ENCODE measurements at regions not wholly inside any gene's neighbourhood (a gene's known extent, or its start where the extent isn't known, plus 50 kb on each side); places are given as distances from the start of the nearest gene placed in this dataset.

GRCh38 chr2:6358985-6359384, 506.7 kb downstream of the CMPK2 start:
- no peaks in the 10 kb centered on the region for H3K4me1 ChIP-seq (ENCODE audit: insufficient read depth, low read length, poor library complexity, severe bottlenecking)

GRCh38 chr2:6359964-6360363, 505.7 kb downstream of the CMPK2 start:
- Histone ChIP-seq H3K27me3 (ENCODE audit: insufficient read depth, low read length, poor library complexity, severe bottlenecking) (no peaks in the 10 kb centered on the region), H3K4me2 (ENCODE audit: low read depth, low read length, poor library complexity, severe bottlenecking) (no peak overlapping the region), H4K20me1 (ENCODE audit: insufficient read depth, low read length, poor library complexity, severe bottlenecking) (no peaks in the 10 kb centered on the region), H3K4me3 (ENCODE audit: low read length, poor library complexity, severe bottlenecking) (no peak overlapping the region), H2AFZ (ENCODE audit: low read length) (no peak overlapping the region), H3F3A (ENCODE audit: low read depth) (no peaks in the 10 kb centered on the region), H3K9me2 (replicated peaks; ENCODE audit: low read depth, low read length) (no peaks in the 10 kb centered on the region), H3K9ac (ENCODE audit: low read depth, low read length, poor library complexity, severe bottlenecking) (no peak overlapping the region), H3K36me3 (ENCODE audit: insufficient read depth, low read length) (no peaks in the 10 kb centered on the region), H3K4me1 (ENCODE audit: insufficient read depth, low read length, poor library complexity, severe bottlenecking) (no peaks in the 10 kb centered on the region), H3K79me2 (ENCODE audit: insufficient read depth, low read length) (no peaks in the 10 kb centered on the region), H3K9me3 (ENCODE audit: insufficient read depth, low read depth, low read length) (no peaks in the 10 kb centered on the region)
- TF ChIP-seq CTCF (conservative IDR thresholded peaks at IDR 0.05; ENCODE audit: low read length) (no peak), EZH2phosphoT487 (IDR thresholded peaks at IDR 0.05; ENCODE audit: borderline replicate concordance) (no peak)

More at GRCh38 chr2:6358985-6359384, 506.7 kb downstream of the CMPK2 start:
- no peaks in the 10 kb centered on the region for H3K79me2 ChIP-seq (ENCODE audit: insufficient read depth, low read length)
- no peaks in the 10 kb centered on the region for H3K27me3 ChIP-seq (ENCODE audit: insufficient read depth, low read length, poor library complexity, severe bottlenecking)
- H3K4me2 ChIP-seq (ENCODE audit: low read depth, low read length, poor library complexity, severe bottlenecking), result no peak overlapping the region
- H3K9me3 ChIP-seq (ENCODE audit: insufficient read depth, low read depth, low read length), result no peaks in the 10 kb centered on the region
- H3K36me3 ChIP-seq (ENCODE audit: insufficient read depth, low read length), result no peaks in the 10 kb centered on the region
- H2AFZ ChIP-seq (ENCODE audit: low read length), result no peak overlapping the region
- H3K4me3 ChIP-seq (ENCODE audit: low read length, poor library complexity, severe bottlenecking), result no peak overlapping the region
- TF ChIP-seq EZH2phosphoT487 (IDR thresholded peaks at IDR 0.05; ENCODE audit: borderline replicate concordance), result no peak
- TF ChIP-seq CTCF (conservative IDR thresholded peaks at IDR 0.05; ENCODE audit: low read length), result no peak
- H3K9ac ChIP-seq (ENCODE audit: low read depth, low read length, poor library complexity, severe bottlenecking), result no peak overlapping the region
- no peaks in the 10 kb centered on the region for H3F3A ChIP-seq (ENCODE audit: low read depth)
- no peaks in the 10 kb centered on the region for H3K9me2 ChIP-seq (replicated peaks; ENCODE audit: low read depth, low read length)
- H4K20me1 ChIP-seq (ENCODE audit: insufficient read depth, low read length, poor library complexity, severe bottlenecking), result no peaks in the 10 kb centered on the region

- no peaks in the 10 kb centered on the region for H4K20me1 ChIP-seq (ENCODE audit: insufficient read depth, low read length, poor library complexity, severe bottlenecking)
- no peaks in the 10 kb centered on the region for H3K36me3 ChIP-seq (ENCODE audit: insufficient read depth, low read length)
- H3K9ac ChIP-seq (ENCODE audit: low read depth, low read length, poor library complexity, severe bottlenecking), result no peak overlapping the region
- no peak overlapping the region for H3K4me2 ChIP-seq (ENCODE audit: low read depth, low read length, poor library complexity, severe bottlenecking)
- no peaks in the 10 kb centered on the region for H3F3A ChIP-seq (ENCODE audit: low read depth)
- no peak overlapping the region for H2AFZ ChIP-seq (ENCODE audit: low read length)
- H3K4me3 ChIP-seq (ENCODE audit: low read length, poor library complexity, severe bottlenecking), result no peak overlapping the region
- no peaks in the 10 kb centered on the region for H3K9me2 ChIP-seq (replicated peaks; ENCODE audit: low read depth, low read length)
- no peak for TF ChIP-seq CTCF (conservative IDR thresholded peaks at IDR 0.05; ENCODE audit: low read length)
- TF ChIP-seq EZH2phosphoT487 (IDR thresholded peaks at IDR 0.05; ENCODE audit: borderline replicate concordance), result no peak
- no peaks in the 10 kb centered on the region for H3K27me3 ChIP-seq (ENCODE audit: insufficient read depth, low read length, poor library complexity, severe bottlenecking)
- H3K9me3 ChIP-seq (ENCODE audit: insufficient read depth, low read depth, low read length), result no peaks in the 10 kb centered on the region
- no peaks in the 10 kb centered on the region for H3K79me2 ChIP-seq (ENCODE audit: insufficient read depth, low read length)
- H3K4me1 ChIP-seq (ENCODE audit: insufficient read depth, low read length, poor library complexity, severe bottlenecking), result no peaks in the 10 kb centered on the region
Measured at GRCh38 chr2:6362671-6363450, 502.8 kb downstream of the CMPK2 start.

Measured in Loucy (cell line).